Stimulated activated CD8-positive, alpha-beta memory T cell treated with anti-CD3 and anti-CD28 coated beads, Interleukin-7, amount 100 ng/mL, for 48 hours (primary cell): ENCODE measurements at regions not wholly inside any gene's neighbourhood (a gene's known extent, or its start where the extent isn't known, plus 50 kb on each side); places are given as distances from the start of the nearest gene placed in this dataset.
"Not testable (repeated sequence)": the region's sequence is repeated elsewhere in the genome, so short reads cannot be mapped to it uniquely, and the experiment has no call there.

Source experiments
- DNase-seq, 2 donors: peaks; one replicate each; pipeline ENCODE4 v3.0.0-alpha.2; 2020; ENCODE audit warnings: low read depth in 1 of 2; ENCODE audit errors: extremely low read depth in 1 of 2

- no peak for DNase-seq
These were observed 1315.5 kb upstream of the GJE1 start for GRCh38 chr6:140817176-140817575.

- no peak for DNase-seq
These were observed 1316.0 kb upstream of the GJE1 start for GRCh38 chr6:140816681-140817080.

GRCh38 chr6:140812636-140813035, 1320.1 kb upstream of the GJE1 start:
- DNase-seq, result no peak

GRCh38 chr6:140811642-140812041, 1321.1 kb upstream of the GJE1 start:
- DNase-seq, result no peak

- peak in 1 of 2 donors; percentile 0 for DNase-seq
These were observed 1323.0 kb upstream of the GJE1 start for GRCh38 chr6:140809694-140810101.

- DNase-seq, result no peak
These were observed 1326.3 kb upstream of the GJE1 start for GRCh38 chr6:140806431-140806830.

- no peak for DNase-seq
These were observed 1338.2 kb upstream of the GJE1 start for GRCh38 chr6:140794544-140794943.

GRCh38 chr6:140790109-140790508, 1342.6 kb upstream of the GJE1 start:
- DNase-seq, result no peak

GRCh38 chr6:140789466-140789865, 1343.3 kb upstream of the GJE1 start:
- DNase-seq, result no peak

- DNase-seq, result no peak
These were observed 1346.8 kb upstream of the GJE1 start for GRCh38 chr6:140785926-140786325.

- no peak for DNase-seq
These were observed 1348.2 kb upstream of the GJE1 start for GRCh38 chr6:140784573-140784972.

- DNase-seq, result not testable (repeated sequence)
These were observed 1349.2 kb upstream of the GJE1 start for GRCh38 chr6:140783504-140783903.

- DNase-seq, result no peak
These were observed 1349.8 kb upstream of the GJE1 start for GRCh38 chr6:140782941-140783340.

GRCh38 chr6:140779991-140780596, 1352.6 kb upstream of the GJE1 start:
- no peak for DNase-seq

- no peak for DNase-seq
These were observed 1353.4 kb upstream of the GJE1 start for GRCh38 chr6:140779341-140779740.

GRCh38 chr6:140777780-140778179, 1354.9 kb upstream of the GJE1 start:
- no peak for DNase-seq

- no peak for DNase-seq
These were observed 1357.7 kb upstream of the GJE1 start for GRCh38 chr6:140775061-140775460.

- DNase-seq, result no peak
These were observed 1358.6 kb upstream of the GJE1 start for GRCh38 chr6:140774080-140774505.

GRCh38 chr6:140773276-140773675, 1359.4 kb upstream of the GJE1 start:
- DNase-seq, result no peak

- no peak for DNase-seq
These were observed 1360.1 kb upstream of the GJE1 start for GRCh38 chr6:140772576-140772975.

GRCh38 chr6:140768133-140768532, 1364.6 kb upstream of the GJE1 start:
- no peak for DNase-seq

- DNase-seq, result no peak
These were observed 1365.7 kb upstream of the GJE1 start for GRCh38 chr6:140766999-140767398.

GRCh38 chr6:140758169-140758877, 1374.4 kb upstream of the GJE1 start:
- no peak for DNase-seq
